GM19328 (cell line): ENCODE measurements at regions not wholly inside any gene's neighbourhood (a gene's known extent, or its start where the extent isn't known, plus 50 kb on each side); places are given as distances from the start of the nearest gene placed in this dataset.

ENCODE experiments used
- ATAC-seq: cut with Tn5 transposase; IDR thresholded peaks from one replicate; pipeline ENCODE4 v1.9.1; 2021; ENCODE audit warnings: mild to moderate bottlenecking, moderate library complexity; ENCODE audit not compliant: unreplicated experiment

- ATAC-seq, result no peak
These were observed 257.2 kb upstream of the SALL3 start for GRCh38 chr18:78722386-78722785.

DNA sequence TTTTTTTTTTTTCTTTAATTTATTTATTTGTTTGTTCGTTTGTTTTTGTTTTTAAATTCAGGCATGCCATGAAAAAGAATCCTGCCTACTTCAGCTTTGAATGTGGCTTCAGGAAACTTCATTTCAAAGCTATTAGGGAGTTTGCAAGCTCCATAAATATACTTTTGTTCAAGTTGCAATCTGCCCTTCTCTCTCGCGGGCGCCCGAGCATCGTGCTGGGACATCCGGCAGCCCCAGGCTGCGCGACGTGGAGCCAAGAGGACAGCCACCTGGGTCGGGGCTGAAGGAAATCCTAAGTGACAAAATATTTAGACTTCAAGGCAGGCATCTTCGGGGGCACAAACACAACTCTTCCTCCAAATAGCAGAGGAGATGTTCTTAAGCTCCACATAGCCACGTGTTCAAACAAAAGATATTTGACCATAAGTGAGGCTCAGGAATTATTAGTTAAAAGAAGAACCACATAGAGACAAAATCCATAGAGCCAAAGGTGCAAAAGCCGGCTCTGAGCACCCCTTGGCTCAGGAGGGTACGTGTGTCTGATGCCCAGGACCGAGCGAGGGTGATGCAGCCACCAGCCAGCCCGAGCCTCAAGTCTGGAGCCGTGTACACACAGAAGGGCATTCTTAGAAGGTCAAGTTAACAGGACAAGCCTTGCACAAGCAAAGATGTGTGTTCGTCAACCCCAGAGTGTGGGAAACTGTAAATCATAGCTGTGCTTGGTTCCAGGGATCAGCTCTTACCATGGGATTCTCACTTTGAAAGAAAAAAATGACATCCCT lies 256.5 kb upstream of the SALL3 start:
- ATAC-seq, result no peak

DNA sequence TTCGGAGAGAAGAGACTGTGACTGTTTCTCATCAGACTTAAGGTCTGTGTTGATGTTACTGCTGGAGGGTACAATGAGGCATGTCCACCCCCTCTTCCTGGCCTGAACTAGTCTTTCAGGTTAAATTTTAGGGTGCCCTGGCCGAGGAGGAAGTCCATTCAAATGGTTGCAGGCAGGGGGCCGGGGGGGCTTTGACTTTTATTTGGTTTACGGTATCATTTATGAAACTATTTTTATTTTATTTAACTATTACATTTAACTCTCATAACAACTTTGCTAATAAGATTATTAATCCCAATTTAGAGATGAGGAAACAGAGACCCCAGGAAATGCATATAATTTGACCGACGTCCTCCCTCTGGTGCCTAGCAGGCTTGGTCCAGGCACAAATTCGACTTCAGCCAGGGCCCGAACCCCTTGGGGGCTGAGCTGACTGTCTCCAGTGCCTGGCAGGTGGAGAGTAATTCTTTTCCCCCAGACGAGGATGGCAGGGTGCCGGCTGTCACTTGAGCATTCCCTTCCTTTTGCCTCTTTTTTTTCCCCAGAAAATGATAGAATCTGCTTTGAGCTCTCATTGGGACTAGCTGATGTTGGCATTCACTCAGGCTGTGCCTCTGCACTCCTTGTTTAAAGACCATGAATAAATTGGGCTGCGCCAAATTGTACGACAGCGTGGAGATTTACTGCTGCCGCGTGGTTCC lies 255.3 kb upstream of the SALL3 start:
- no peak for ATAC-seq

DNA sequence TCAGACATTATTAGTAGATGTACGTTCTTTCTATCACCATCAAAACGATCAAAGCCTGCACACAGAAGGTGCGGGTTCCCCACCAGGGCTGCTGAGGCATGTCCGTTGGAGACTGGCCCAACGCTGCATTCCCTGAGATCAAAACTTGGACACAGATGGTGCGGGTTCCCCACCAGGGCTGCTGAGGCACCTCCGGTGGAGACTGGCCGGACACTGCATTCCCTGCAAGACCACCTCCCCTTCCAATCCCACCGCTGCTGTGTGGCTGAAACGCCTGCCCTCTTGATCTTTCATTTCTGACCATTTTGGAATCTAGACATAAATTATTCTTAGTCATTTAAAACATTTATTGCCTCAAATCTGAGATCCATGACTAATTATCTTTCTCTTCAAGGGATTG lies 254.2 kb upstream of the SALL3 start:
- no peak for ATAC-seq

DNA sequence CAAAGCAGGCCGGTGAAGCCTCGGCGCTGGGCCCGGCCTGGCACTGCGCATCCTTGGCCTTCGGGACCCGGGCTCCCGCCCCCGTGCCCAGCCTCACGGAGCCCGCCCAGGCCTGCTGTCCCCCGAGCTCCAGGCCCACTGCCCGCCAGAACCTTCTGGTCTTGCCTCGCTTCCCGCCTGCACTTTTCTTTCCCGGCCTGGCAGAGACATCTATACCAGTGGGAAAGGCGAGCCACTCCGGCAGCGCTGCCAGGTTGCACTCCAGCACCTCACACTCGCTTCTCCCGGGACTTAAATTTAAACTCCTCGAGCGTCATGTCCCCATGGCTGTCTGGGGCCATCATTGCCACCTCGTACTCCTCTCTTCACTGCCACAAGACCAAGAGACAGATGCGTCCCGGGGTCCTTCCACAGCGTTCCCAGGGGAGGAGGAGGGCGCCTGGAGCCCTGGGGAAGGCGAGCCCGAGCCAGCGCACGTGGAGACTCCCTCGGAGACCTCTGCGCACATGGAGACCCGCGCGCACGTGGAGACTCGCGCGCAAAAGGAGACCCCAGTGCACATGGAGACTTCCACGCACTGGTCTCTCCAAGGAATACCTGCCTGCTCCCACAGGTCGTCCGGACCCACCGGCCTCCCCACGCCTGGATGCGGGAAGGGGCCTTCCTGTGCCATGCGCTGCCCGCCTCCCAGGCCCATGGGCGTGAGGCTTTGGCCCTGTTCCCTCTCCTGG lies 253.1 kb upstream of the SALL3 start:
- no peak for ATAC-seq

GRCh38 chr18:78727057-78727739 lies 252.4 kb upstream of the SALL3 start:
- no peak for ATAC-seq

DNA sequence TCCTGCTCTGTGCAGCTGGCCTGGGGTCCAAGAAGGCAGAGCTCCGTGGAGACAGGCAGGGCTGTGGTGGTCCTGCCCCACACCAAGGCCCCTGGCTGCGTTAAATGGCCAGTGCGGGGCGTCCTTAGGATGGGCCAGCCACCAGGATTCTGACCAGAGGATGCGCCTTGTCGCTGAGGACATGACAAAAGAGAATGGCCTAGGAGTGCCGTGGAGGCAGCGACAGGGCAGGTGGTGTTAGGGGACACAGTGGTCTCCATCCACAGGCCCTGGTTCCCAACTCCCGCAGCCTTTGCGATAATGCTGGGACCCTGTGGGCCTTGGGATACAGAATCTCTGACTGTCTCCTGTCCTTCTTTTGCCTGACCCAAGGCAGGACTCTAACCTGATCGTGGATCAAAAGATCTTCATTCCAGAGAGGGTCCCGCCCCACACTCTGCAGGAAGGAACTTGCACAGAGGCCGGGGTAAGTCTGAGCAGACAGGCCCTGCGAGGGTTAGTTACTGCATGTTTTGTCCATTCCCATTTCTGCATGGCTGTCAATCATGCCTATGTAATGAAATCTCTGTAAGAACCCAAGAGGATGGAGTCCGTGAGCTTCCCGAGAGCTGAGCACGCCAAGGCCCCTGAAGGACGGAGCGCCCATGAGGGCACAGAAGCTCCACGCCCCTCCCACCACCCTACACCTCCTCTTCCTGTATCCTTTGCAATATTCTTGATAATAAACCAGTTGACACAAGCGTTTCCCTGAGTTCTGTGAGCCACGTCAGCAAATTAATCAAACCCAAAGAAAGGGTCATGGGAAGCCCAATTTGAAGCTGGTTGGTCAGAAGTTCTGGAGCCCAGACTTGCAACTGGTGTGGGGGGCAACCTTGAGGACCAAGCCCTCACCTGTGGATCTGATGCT lies 251.5 kb upstream of the SALL3 start:
- ATAC-seq, result no peak

DNA sequence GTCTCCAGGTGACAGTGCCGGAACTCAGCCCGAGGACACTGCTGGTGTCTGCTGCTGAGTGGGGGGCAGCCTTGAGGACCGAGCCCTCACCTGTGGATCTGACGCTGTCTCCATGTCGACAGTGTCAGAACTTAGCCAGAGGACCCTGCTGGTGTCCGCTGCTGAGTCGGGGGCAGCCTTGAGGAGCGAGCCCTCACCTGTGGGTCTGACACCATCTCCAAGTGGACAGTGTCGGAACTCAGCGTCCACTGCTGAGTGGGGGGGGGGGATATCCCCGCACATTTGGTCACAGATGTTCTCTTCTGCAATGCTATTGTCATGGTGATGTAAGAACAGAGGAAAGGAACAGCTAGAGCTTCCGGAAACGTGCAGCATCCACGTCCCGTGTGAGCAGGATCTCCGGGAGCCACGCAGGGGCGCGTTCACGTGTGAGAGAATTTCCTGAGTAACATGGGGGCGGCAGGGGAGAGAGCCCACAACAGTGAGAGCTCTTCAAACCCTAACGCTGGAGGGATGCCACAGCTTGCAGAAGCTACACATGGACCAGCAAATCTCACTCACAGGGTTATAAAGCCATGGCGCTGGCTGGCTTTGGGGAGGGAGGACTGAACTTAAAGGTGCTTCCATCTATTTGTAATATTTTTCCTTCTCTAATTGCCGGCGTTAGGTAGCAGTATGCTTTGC lies 250.7 kb upstream of the SALL3 start:
- no peak for ATAC-seq

DNA sequence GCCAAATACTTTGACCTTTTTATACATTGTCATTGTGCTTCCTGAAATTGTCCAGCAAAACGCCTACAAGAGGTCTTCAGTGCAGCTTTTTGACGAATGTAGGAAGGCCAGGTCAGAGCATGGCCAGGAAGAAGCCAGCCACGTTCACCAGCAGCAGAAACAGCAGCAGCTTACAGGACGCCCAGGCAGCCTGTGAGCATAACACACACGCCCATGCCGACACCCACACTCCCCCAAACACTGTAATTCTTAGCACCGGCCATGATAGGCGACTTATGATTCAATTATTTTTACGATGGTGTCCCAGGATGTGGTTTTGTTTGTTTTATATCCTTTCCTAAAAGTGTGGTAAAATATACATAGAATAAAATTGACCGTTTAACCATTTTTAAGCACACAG lies 249.1 kb upstream of the SALL3 start:
- ATAC-seq, result no peak

DNA sequence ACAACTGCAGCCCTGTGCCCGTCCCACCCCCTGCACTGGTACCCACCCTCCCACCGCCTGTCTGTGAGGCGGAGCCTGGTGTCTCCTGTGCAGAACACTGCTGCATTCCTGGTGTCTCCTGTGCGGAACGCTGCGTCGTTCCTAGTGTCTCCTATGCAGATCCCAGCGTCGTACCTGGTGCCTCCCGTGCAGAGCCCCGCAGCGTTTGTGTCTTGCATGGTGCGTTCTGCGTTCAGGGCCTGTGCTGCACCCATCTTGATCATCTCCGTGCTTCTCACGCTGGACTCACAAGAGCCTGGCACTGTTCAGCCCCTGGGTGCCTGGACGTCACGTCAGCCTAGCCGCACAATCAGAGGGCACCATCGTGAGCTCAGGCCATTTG lies 248.6 kb upstream of the SALL3 start:
- ATAC-seq, result no peak

DNA sequence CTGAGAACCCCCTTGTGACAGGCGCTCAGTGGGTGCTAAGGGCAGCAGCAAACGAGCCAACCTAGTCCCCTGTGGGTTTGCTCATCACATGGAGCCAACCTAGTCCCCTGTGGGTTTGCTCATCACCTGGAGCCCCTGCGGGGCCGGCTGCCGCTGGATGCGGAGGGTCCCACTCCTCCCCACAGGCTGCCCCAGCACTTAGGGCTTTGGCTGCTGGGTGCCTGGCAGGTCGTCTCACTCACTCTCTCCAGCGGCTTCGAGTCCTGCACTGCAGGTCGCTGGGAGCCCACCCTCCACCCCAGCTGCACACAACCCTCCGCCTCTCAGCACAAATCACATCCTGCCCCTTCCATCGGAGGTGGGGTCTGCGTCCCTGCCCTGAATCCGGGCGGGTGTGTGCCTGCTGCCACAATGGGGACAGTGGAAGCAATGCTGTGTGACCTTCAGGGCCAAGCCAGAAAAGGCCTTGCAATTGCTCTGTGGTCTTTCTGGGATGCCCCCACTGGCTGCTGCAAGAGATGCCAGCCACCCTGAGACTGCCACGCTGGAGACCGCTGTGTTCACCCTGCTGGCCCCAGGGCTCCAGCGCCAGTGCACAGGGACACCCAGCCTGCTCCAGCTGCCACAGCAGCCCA lies 248.1 kb upstream of the SALL3 start:
- ATAC-seq, result no peak

- no peak for ATAC-seq
These were observed 247.1 kb upstream of the SALL3 start for GRCh38 chr18:78732273-78733210.

DNA sequence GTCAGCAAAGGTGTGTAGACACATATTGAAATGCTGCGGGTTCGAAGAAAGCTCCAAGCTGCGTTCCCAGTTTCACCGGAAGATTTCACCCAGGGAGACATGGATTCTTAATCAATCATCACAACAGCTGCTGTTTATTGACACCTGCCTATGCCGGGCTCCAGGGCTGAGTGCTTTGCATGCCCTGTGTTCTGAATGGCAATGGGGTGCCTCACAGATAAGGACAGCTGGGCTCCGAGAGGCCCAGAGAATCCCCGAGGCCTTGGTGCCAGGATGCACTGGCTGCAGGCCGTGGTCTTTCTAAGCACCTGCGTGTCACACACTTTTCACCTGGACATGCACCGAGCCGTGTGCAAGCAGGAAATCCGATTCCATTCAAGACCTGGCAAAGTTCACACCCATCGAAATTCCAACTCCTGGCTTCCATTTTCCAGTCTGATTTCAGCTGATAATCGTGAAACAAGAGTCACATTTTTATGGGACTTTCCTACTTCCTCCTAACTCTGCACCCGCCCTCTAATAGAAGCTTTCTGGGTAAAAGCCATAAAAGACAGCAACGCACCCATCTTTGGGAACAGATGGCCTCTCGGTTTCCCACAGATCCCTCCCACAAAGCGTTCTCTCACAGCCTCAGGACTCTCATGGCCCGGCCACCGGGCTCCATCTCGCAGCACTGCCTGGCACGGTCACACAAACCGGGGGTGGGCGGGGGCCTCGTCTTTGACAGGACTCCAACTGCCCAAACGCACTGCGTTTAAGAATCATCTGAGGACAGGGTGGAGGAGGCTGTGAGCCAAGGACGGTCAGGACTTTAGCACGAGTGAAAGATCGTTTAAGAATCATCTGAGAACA lies 245.6 kb upstream of the SALL3 start:
- ATAC-seq, result no peak

GRCh38 chr18:78734614-78734945 lies 245.0 kb upstream of the SALL3 start:
- no peak for ATAC-seq

DNA sequence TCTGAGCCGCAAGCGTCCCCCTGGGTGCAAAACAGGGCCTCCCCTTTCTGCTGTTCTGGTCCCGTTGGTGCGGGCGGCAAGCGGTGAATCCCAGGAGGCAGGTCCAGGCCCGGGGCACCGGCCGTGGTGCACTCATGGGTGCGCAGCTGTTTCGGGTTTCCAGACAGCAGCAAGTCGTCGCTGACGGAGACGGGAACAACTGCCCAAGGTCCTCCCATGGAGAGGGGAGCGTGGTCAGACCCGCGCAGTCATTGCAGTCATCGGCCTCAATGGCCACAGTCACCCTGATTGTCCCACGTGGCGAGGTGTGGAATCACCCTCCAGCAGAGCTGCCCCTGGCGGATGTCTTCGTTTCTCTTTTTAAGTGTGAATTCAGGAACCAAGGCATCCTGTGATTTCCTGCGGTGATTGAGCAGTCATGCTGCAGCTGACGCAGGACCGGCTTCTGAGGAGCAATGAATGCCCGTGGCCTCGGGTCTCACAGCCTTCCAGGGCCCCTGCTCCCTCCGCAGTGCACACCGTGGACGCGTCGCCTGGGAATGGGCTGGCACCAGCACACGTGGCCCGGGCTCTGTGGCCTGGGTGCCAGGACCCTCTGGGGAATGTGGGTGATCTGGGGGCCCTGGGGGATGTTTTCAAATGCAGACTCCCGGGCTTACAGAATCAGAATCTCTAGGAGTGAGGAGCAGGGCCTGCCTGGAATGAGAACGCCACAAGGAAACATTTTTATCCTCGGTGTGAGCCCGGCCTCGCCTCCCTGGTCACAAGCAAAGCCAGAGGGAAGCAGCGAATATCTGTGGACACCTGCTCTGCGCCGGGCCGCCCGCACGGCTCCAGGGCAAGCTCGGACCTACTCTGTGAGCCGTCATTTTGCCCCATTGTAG lies 244.2 kb upstream of the SALL3 start:
- ATAC-seq, result no peak

GRCh38 chr18:78736015-78736690 lies 243.5 kb upstream of the SALL3 start:
- ATAC-seq, result no peak
